Fibroblast of mammary gland (primary cell): ENCODE measurements at regions not wholly inside any gene's neighbourhood (a gene's known extent, or its start where the extent isn't known, plus 50 kb on each side); places are given as distances from the start of the nearest gene placed in this dataset.

Experiments used
- DNase-seq: peaks from one replicate; pipeline ENCODE4 v3.0.0-alpha.2; 2010; ENCODE audit warnings: low read depth
- H3K4me3 ChIP-seq: 2 replicates; pipeline ENCODE4 v1.5.1; 2011; ENCODE audit warnings: low read depth, mild to moderate bottlenecking, low read length, moderate library complexity; ENCODE audit not compliant: control insufficient read depth
- TF ChIP-seq, protein P1 (sequence below): conservative IDR thresholded peaks from 2 replicates; pipeline ENCODE4 v1.5.1; 2011; ENCODE audit warnings: low read depth, low read length, inconsistent platforms; ENCODE audit not compliant: control insufficient read depth, insufficient read depth

DNA sequence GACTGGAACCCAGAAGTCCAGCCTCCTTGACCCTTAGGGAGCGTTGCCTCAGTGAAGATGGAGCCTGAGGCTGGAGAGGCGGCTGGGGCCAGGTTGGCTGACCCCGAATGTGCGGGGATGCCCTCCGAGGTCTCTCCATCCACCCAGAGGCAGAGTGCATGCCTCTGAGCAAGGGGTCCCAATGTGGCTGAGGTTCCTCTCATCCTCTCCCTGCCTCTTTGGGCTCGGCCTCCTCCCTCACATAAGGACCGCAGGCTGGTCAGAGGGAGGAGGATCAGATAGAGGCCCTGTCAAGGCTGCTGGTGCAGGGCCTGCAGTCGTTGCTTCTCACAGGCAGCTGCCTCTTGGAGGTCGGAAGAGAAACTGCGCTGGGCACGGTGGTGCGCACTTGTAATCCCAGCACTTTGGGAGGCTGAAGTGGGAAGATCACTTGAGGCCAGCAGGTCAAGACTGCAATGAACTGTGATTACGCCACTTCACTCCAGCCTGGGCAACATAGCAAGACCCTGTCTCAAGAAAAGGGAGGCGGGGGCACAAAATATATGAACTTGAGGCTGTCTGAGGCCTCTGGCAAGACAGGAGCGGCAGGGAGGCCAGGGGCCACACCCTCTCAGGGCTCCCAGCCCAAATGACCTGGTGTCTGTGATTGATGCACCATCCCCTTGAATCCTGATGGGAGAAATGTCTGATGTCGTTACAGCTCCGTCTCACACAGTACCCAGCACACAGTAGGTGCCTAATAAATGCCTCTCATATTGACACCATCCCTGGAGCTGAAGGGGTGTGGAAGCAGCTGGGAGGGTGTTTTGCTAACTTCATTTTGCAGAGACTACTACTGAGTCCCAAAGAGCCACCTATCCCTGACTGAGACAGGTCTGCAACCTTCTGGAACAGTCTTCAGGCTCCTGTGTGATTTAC is 220.1 kb upstream of the GSE1 start:
- TF ChIP-seq, protein P1, sequence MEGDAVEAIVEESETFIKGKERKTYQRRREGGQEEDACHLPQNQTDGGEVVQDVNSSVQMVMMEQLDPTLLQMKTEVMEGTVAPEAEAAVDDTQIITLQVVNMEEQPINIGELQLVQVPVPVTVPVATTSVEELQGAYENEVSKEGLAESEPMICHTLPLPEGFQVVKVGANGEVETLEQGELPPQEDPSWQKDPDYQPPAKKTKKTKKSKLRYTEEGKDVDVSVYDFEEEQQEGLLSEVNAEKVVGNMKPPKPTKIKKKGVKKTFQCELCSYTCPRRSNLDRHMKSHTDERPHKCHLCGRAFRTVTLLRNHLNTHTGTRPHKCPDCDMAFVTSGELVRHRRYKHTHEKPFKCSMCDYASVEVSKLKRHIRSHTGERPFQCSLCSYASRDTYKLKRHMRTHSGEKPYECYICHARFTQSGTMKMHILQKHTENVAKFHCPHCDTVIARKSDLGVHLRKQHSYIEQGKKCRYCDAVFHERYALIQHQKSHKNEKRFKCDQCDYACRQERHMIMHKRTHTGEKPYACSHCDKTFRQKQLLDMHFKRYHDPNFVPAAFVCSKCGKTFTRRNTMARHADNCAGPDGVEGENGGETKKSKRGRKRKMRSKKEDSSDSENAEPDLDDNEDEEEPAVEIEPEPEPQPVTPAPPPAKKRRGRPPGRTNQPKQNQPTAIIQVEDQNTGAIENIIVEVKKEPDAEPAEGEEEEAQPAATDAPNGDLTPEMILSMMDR, result no peak
- no peak overlapping the region for H3K4me3 ChIP-seq
- DNase-seq, result no peak

DNA sequence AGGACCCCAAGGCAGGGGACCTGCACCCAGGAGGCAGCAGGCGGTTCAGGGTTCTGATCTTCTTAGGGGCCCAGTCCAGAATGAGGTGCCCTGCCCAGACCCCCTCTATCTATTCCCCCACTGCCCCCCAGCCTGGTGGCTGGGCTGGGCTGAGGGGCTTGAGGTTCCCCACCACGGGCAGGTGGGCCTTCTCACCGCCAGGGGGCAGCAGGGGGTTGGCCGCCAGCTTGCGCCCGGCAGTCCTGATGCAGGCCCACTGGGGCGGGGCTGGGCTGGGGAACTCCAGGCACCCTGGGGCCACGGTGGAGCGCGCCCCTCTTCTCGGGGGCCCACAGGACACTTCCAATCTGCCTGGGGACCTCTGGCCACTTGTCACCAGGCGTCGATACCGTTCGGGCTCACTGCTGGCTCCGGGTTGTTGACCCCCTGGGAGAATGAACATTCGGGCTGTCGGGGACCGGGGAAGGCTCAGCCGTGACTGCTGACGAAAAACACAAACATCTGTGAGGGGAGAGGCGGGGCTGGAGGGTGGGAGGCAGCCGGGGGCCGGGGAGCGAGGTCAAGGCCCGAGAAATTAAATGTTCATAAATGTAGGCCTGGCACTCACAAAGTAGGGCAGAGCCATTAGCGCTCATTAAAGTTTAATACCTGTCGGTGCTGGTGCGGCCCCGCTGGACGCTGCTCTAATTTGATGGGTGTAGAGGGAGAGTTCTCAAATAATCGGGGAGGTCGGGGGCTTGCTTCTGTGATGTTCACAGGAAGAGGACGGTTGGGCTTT is 219.3 kb upstream of the GSE1 start:
- TF ChIP-seq, protein P1, result peak; percentile 54
- H3K4me3 ChIP-seq, result no peak overlapping the region
- peak; percentile 32 for DNase-seq

DNA sequence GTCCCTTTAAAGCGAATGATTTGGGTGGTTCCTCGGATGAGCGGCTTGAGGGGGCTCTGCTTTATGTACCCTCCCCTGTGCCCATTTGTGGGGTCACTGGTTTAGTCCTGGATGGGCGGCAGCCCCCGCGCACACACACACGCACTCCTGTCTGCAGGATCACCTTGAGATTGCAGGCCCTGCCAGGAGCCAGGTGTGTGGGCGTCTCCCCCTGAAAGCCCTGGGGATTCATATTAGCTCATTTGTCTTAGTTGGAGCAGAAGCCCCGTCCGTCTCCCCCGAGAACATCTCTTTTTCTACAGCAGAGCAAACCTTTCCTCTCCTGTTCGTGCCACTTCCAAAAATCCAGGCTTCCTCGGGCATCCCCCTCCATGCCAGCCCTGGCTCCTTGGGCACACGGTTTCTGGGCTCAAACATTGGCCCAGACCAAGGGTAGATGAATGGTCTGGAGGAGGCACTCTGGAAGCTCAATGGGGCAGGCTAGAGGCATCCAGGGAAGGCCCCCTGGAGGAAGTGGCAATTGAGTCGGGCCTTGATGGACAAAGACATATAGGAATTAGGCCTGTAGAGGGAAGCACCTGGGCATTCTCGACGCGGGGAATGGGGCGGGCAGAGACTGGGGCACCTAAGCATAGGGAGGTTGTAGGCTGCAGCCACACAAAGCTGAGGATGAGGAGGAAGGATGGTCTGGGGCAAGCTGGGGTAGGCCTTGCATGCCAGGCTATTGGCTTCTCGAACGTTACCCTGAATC is 218.5 kb upstream of the GSE1 start:
- no peak overlapping the region for H3K4me3 ChIP-seq
- no peak for DNase-seq
- TF ChIP-seq, protein P1, result no peak

DNA sequence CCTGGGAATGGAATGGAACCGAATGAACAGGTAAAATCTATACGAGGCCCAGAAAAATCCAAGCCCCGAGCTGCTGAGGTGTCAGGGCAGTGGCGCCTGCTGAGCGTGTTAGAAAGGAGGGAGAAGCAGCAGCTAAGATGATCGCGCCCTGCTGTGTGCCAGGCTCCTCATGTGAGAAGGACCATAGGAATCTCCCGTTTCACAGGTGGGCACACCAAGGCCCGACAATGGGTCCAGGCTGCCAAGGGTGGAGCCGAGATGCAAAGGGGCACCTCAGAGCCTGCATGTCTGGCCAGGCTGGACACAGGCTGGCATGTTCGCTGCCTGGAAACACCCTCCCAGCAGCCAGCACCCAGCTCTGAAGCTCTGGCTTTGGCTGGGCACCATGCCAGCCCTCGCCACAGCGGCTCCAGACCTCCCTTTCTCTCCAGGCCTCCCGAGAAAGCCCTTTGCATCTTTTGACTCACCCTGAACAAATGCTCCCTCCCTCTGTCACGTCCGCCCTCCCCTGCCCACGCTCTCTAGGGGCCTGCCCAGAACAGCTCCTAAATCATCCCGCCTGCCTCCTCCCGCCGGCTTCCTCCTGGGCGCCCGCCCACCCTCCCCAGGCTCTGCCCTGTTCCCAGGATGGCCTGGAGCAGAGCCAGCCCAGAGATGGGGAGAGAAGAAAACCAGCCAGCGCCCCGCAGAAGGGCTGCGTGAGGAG is 217.8 kb upstream of the GSE1 start:
- H3K4me3 ChIP-seq, result no peak overlapping the region
- peak; percentile 99 for DNase-seq
- TF ChIP-seq, protein P1, result no peak

- TF ChIP-seq, protein P1, result no peak
- peak overlapping the region; percentile 1 for H3K4me3 ChIP-seq
- DNase-seq, result peak; percentile 44
Measured at GRCh38 chr16:85395913-85396878, 216.9 kb upstream of the GSE1 start.
